B cell (primary cell): ENCODE measurements at regions not wholly inside any gene's neighbourhood (a gene's known extent, or its start where the extent isn't known, plus 50 kb on each side); places are given as distances from the start of the nearest gene placed in this dataset.

Experiments used
- ATAC-seq: fragments of 200-7000 bp; cut with Tn5 transposase; one replicate; pipeline ENCODE4 v1.10.0; 2021; ENCODE audit warnings: low read depth, mild to moderate bottlenecking, moderate number of reproducible peaks, moderate library complexity
- CTCF ChIA-PET: fragments of 350-600 bp; sonication (Branson Sonifier 250); formaldehyde crosslinking; loops from one replicate; lab custom pipeline; 2021; ENCODE audit warnings: antibody characterized with exemption, inconsistent platforms; lab: Charles Lee
- POLR2A ChIA-PET: fragments of 350-600 bp; sonication (Branson Sonifier 250); formaldehyde crosslinking; loops from one replicate; lab custom pipeline; 2021; ENCODE audit warnings: antibody characterized with exemption; lab: Charles Lee
- DNase-seq: peaks from one replicate; pipeline ENCODE4 v3.0.0; 2013
- H2AFZ ChIP-seq: 2 replicates; pipeline ENCODE4 v1.6.1; 2012; ENCODE audit warnings: mild to moderate bottlenecking, low read depth, low read length; ENCODE audit not compliant: insufficient read depth, poor library complexity, severe bottlenecking
- H3K27ac ChIP-seq, 2 donors: 1 replicate in 1 of 2; 2 replicates in 1 of 2; pipeline ENCODE4 v1.5.1; 2012 to 2013; ENCODE audit warnings: low read length in 2 of 2, mild to moderate bottlenecking in 2 of 2, moderate library complexity in 1 of 2
- H3K27me3 ChIP-seq, 4 experiments: fragments of 200-600 bp in 1 of 4; sonication (generic) in 1 of 4; replicated peaks in 1 of 4; 1 replicate in 2 of 4; 2 replicates in 2 of 4; pipeline versions ENCODE4 v1.6.1 to v1.7.0; 2013 to 2016; ENCODE audit warnings: low read length in 3 of 4, mild to moderate bottlenecking in 2 of 4, mixed read lengths in 1 of 4, moderate library complexity in 1 of 4; ENCODE audit not compliant: insufficient read depth in 4 of 4, control insufficient read depth in 3 of 4; ENCODE audit errors: control extremely low read depth in 1 of 4
- H3K36me3 ChIP-seq, 2 experiments: replicated peaks in 1 of 2; 1 replicate in 1 of 2; 2 replicates in 1 of 2; pipeline versions ENCODE4 v1.6.1 to v1.7.1; 2013; ENCODE audit warnings: low read length in 1 of 2; ENCODE audit not compliant: insufficient read depth in 2 of 2, control insufficient read depth in 1 of 2; ENCODE audit errors: control extremely low read depth in 1 of 2, extremely low read depth in 1 of 2
- H3K4me1 ChIP-seq, 2 donors: fragments of 200-600 bp in 1 of 2; sonication (generic) in 1 of 2; 1 replicate in 1 of 2; 2 replicates in 1 of 2; pipeline versions ENCODE4 v1.5.1 to v1.6.1; 2013 to 2017; ENCODE audit warnings: low read length in 2 of 2; ENCODE audit not compliant: control insufficient read depth in 2 of 2, insufficient read depth in 2 of 2
- H3K4me2 ChIP-seq: replicated peaks from 2 replicates; pipeline ENCODE3; 2012; ENCODE audit warnings: mild to moderate bottlenecking, low read depth, low read length; ENCODE audit not compliant: poor library complexity, severe bottlenecking
- H3K4me3 ChIP-seq, 5 experiments: fragments of 200-600 bp in 1 of 5; sonication (generic) in 1 of 5; 1 replicate in 3 of 5; 2 replicates in 2 of 5; pipeline versions ENCODE4 v1.5.1 to v1.7.0; 2011 to 2016; ENCODE audit warnings: low read length in 4 of 5, mild to moderate bottlenecking in 4 of 5, low read depth in 2 of 5, control low read depth in 1 of 5, moderate library complexity in 1 of 5; ENCODE audit not compliant: insufficient read depth in 1 of 5; ENCODE audit errors: control extremely low read depth in 1 of 5, extremely low read depth in 1 of 5
- H3K79me2 ChIP-seq: fragments of 200-600 bp; sonication (generic); one replicate; pipeline ENCODE4 v1.6.0; 2016; ENCODE audit warnings: low read length; ENCODE audit not compliant: control insufficient read depth, insufficient read depth
- H3K9ac ChIP-seq: fragments of 200-600 bp; sonication (generic); 2 replicates; pipeline ENCODE4 v1.6.1; 2017; ENCODE audit warnings: mild to moderate bottlenecking, low read length, moderate library complexity
- H3K9me3 ChIP-seq, 3 donors: one replicate each; pipeline versions ENCODE4 v1.6.1 to v1.7.1; 2013; ENCODE audit warnings: low read length in 2 of 3; ENCODE audit not compliant: control insufficient read depth in 2 of 3, insufficient read depth in 1 of 3; ENCODE audit errors: control extremely low read depth in 1 of 3
- H4K20me1 ChIP-seq: 2 replicates; pipeline ENCODE4 v1.6.0; 2012; ENCODE audit warnings: mild to moderate bottlenecking, low read length; ENCODE audit not compliant: insufficient read depth, control insufficient read depth, poor library complexity, severe bottlenecking
- H3K27ac Mint-ChIP-seq: one replicate; pipeline ENCODE4 v1.8.0; 2021; ENCODE audit warnings: mixed read lengths
- H3K27me3 Mint-ChIP-seq: one replicate; pipeline ENCODE4 v1.8.0; 2021; ENCODE audit warnings: mixed read lengths
- H3K4me1 Mint-ChIP-seq: one replicate; pipeline ENCODE4 v1.8.0; 2021; ENCODE audit warnings: mixed read lengths
- H3K4me3 Mint-ChIP-seq: one replicate; pipeline ENCODE4 v1.8.0; 2021; ENCODE audit warnings: mixed read lengths
- H3K9me3 Mint-ChIP-seq: one replicate; pipeline ENCODE4 v1.8.0; 2022; ENCODE audit warnings: mixed read lengths; ENCODE audit not compliant: insufficient read depth
- CTCF ChIP-seq: fragments of 200-600 bp; IDR thresholded peaks from one replicate; pipeline ENCODE4 v1.8.0; 2022; ENCODE audit warnings: antibody characterized with exemption, mild to moderate bottlenecking
- EZH2 ChIP-seq: IDR thresholded peaks from 2 replicates; pipeline ENCODE4 v1.6.1; 2012; ENCODE audit warnings: borderline replicate concordance, low read depth, mild to moderate bottlenecking, moderate library complexity, low read length; ENCODE audit not compliant: insufficient read depth, poor library complexity, severe bottlenecking
- WGBS: methylation state at CpG from one replicate; pipeline ENCODE4 v1.1.5; 2013; ENCODE audit warnings: missing lambda C conversion rate; ENCODE audit not compliant: insufficient coverage; 5-methylcytosine and 5-hydroxymethylcytosine counted together
- intact Hi-C: fragments of 100-400 bp; cut with micrococcal nuclease; formaldehyde crosslinking; loops from one replicate; pipeline ENCODE4 v1.10.0; 2022

DNA sequence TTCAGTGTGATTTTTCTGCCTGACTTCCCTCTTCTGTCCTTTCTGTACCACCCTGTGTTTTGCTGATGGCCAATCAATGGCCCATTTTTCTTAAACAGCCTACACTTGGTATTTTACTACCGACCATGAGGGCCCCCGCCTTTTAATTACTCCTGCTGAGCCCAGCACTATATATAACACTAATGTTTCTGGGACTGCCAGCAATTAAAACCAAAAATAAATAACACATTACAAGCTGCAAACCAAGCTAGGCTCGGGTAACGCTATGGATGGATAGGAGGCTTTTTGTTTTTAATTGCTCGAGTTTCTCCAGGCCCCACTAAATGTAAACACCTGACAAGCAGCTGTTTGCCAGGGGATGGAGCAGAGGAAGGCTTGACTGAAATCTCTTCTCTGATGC, 915.4 kb upstream of the AUTS2 start:
- TF ChIP-seq EZH2 (no peak), CTCF (no peak)
- ChIA-PET POLR2A (no interaction called here), CTCF (no interaction called here)
- Histone ChIP-seq H3K27me3 (no peaks in the 10 kb centered on the region), H3K79me2 (no peaks in the 10 kb centered on the region), H4K20me1 (no peaks in the 10 kb centered on the region), H3K9ac (no peak overlapping the region), H3K4me2 (no peak overlapping the region), H3K4me3 (no peak overlapping the region), H3K36me3 (no peaks in the 10 kb centered on the region), H3K4me1 (no peaks in the 10 kb centered on the region), H3K9me3 (peaks cover 0 to 9% (median 0%) of the 10 kb centered on the region in 3 donors), H3K27ac (no peak overlapping the region), H2AFZ (no peak overlapping the region)
- ATAC-seq (no peak), DNase-seq (no peak)
- Mint-ChIP-seq H3K27ac (no peak overlapping the region), H3K4me3 (no peak overlapping the region), H3K27me3 (no peaks in the 10 kb centered on the region), H3K4me1 (no peaks in the 10 kb centered on the region), H3K9me3 (no peaks in the 10 kb centered on the region)
- intact Hi-C loops: no loop called here
- 37% methylated on average over 2 of the region's 5 CpGs for WGBS

DNA sequence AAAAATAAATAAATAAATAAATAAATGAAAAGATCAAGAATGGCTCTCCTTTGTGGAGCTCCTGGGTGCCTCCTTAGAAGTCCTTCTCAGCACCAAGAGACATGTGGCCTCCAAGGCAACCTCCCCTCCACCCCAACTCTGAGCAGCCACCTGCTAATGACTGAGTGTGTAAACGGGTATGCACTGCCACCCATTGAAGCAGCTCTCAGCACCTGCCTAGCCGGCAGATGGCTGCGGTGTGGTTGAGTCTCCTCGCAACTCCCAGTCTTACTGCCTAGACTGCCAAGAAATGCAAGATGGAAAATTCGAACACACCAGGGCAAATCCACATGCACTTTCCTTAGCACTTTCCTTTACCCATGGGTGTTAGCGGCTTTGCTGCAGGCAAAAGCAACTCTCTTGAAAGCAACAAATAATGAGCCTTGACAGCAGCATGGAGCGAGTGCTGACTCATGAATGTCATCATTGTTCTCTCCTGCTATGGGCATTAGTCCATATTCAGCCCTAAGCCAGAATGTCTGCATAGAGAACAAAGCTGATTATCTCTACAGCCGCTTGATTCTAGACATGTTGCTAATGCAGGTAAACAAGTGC, 913.9 kb upstream of the AUTS2 start:
- POLR2A ChIA-PET: no interaction called here
- no peaks in the 10 kb centered on the region for H3K27me3 Mint-ChIP-seq
- H3K4me3 ChIP-seq: no peak overlapping the region
- WGBS: 93% methylated on average over 7 of the region's 8 CpGs
- no peaks in the 10 kb centered on the region for H3K36me3 ChIP-seq
- no peaks in the 10 kb centered on the region for H3K9me3 Mint-ChIP-seq
- no peak overlapping the region for H3K27ac Mint-ChIP-seq
- CTCF ChIA-PET: no interaction called here
- no peak overlapping the region for H3K9ac ChIP-seq
- H3K4me2 ChIP-seq: no peak overlapping the region
- H4K20me1 ChIP-seq: no peaks in the 10 kb centered on the region
- no peaks in the 10 kb centered on the region for H3K4me1 Mint-ChIP-seq
- intact Hi-C loops: no loop called here
- H3K27ac ChIP-seq: no peak overlapping the region
- no peak for TF ChIP-seq CTCF
- no peak for TF ChIP-seq EZH2
- ATAC-seq (no peak), DNase-seq (no peak)
- no peak overlapping the region for H2AFZ ChIP-seq
- H3K9me3 ChIP-seq: peaks cover 0 to 9% (median 0%) of the 10 kb centered on the region in 3 donors
- H3K27me3 ChIP-seq: no peaks in the 10 kb centered on the region
- H3K79me2 ChIP-seq: no peaks in the 10 kb centered on the region
- H3K4me1 ChIP-seq: no peaks in the 10 kb centered on the region
- no peak overlapping the region for H3K4me3 Mint-ChIP-seq
